Panc1 (cell line): ENCODE measurements at regions not wholly inside any gene's neighbourhood (a gene's known extent, or its start where the extent isn't known, plus 50 kb on each side); places are given as distances from the start of the nearest gene placed in this dataset.

Experiments
- ATAC-seq: fragments of 200-7000 bp; cut with Tn5 transposase; 2 replicates; pipeline ENCODE4 v1.9.1; 2020; ENCODE audit warnings: mild to moderate bottlenecking, moderate library complexity
- BruUV-seq: library from RNA; stranded (reverse); fragments of 400-500 nt; replicated peaks from 2 replicates; lab custom pipeline; 2021; lab: Mats Ljungman, UMichigan
- CTCF ChIA-PET: fragments of 300-600 bp; sonication (Branson Sonifier 250); formaldehyde crosslinking; loops from one replicate; lab custom pipeline; 2022; ENCODE audit warnings: antibody characterized with exemption; lab: Charles Lee
- POLR2A ChIA-PET: fragments of 300-600 bp; sonication (Branson Sonifier 250); formaldehyde crosslinking; loops from one replicate; lab custom pipeline; 2022; ENCODE audit warnings: antibody characterized with exemption; lab: Charles Lee
- DNase-seq: peaks from one replicate; pipeline ENCODE4 v3.0.0-alpha.2; 2010; ENCODE audit warnings: low read depth, low spot score
- H3K27ac ChIP-seq: 2 replicates; pipeline ENCODE4 v1.5.1; 2011; ENCODE audit warnings: mild to moderate bottlenecking, low read length, inconsistent platforms
- H3K27me3 ChIP-seq: fragments of 200-500 bp; sonication (Bioruptor generic); 2 replicates; pipeline ENCODE4 v1.6.0; 2014; ENCODE audit warnings: low read length, inconsistent platforms; ENCODE audit not compliant: control insufficient read depth, insufficient read depth
- H3K36me3 ChIP-seq: fragments of 200-500 bp; sonication (Bioruptor generic); 2 replicates; pipeline ENCODE4 v1.5.1; 2014; ENCODE audit warnings: inconsistent platforms, mild to moderate bottlenecking, low read length, moderate library complexity; ENCODE audit not compliant: control insufficient read depth, insufficient read depth
- H3K4me1 ChIP-seq: 2 replicates; pipeline ENCODE4 v1.5.1; 2011; ENCODE audit warnings: inconsistent platforms, mild to moderate bottlenecking, low read length, moderate library complexity; ENCODE audit not compliant: control insufficient read depth, insufficient read depth
- H3K4me3 ChIP-seq, 2 experiments: 2 replicates each; pipeline ENCODE4 v1.5.1; 2011 to 2012; ENCODE audit warnings: low read depth in 2 of 2, low read length in 2 of 2, mild to moderate bottlenecking in 2 of 2, inconsistent platforms in 1 of 2, moderate library complexity in 1 of 2
- H3K9me3 ChIP-seq: fragments of 200-500 bp; sonication (Bioruptor generic); 2 replicates; pipeline ENCODE4 v1.5.1; 2014; ENCODE audit warnings: low read depth, mild to moderate bottlenecking, inconsistent platforms, low read length, moderate library complexity; ENCODE audit not compliant: control insufficient read depth, insufficient read depth
- CTCF ChIP-seq: fragments of 450-650 bp; IDR thresholded peaks from 2 replicates; pipeline ENCODE4 v1.5.1; 2017; ENCODE audit warnings: mild to moderate bottlenecking
- POLR2AphosphoS5 ChIP-seq: IDR thresholded peaks from 2 replicates; pipeline ENCODE4 v1.6.1; 2012; ENCODE audit warnings: mild to moderate bottlenecking, low read depth, low read length, moderate library complexity
- REST ChIP-seq, 2 experiments: IDR thresholded peaks; 2 replicates each; pipeline ENCODE4 v1.6.1; 2011 to 2012; ENCODE audit warnings: low read depth in 2 of 2, control low read depth in 1 of 2, low read length in 1 of 2, mild to moderate bottlenecking in 1 of 2, moderate library complexity in 1 of 2; ENCODE audit not compliant: insufficient read depth in 1 of 2
- SIN3A ChIP-seq: IDR thresholded peaks from 2 replicates; pipeline ENCODE4 v1.6.1; 2012; ENCODE audit warnings: low read depth, mild to moderate bottlenecking, low read length, moderate library complexity, borderline replicate concordance; ENCODE audit not compliant: insufficient read depth
- TCF7L2 ChIP-seq: IDR thresholded peaks from 2 replicates; pipeline ENCODE4 v1.6.1; 2011; ENCODE audit warnings: mild to moderate bottlenecking, low read depth, low read length, inconsistent platforms
- in situ Hi-C: cut with HindIII; loops from 2 replicates; pipeline ENCODE4 v1.10.0; 2016; ENCODE audit warnings: low sequenced_read_pairs, low pct_unique_long_range_greater_than_20kb
- intact Hi-C: fragments of 100-400 bp; cut with micrococcal nuclease; formaldehyde crosslinking; loops from one replicate; pipeline ENCODE4 v1.10.0; 2022; ENCODE audit not compliant: unreplicated experiment

GRCh38 chr1:181163662-181164061, 75.2 kb downstream of the IER5 start:
- CTCF ChIA-PET = no interaction called here
- no peak overlapping the region for H3K4me3 ChIP-seq
- H3K36me3 ChIP-seq = no peaks in the 10 kb centered on the region
- intact Hi-C loops = loop anchor here (10.0 kb wide), 1 partner anchor 209 kb away; no protein-coding TSS in a partner anchor
- no peaks in the 10 kb centered on the region for H3K27me3 ChIP-seq
- peaks cover 3% of the 10 kb centered on the region; the same call in 1 of the 2 replicates for H3K9me3 ChIP-seq
- H3K4me1 ChIP-seq = no peaks in the 10 kb centered on the region
- no TSS peak for BruUV-seq
- POLR2A ChIA-PET = no interaction called here
- no peak for DNase-seq
- no peak overlapping the region for H3K27ac ChIP-seq
- no peak for TF ChIP-seq REST (IDR thresholded peaks at IDR 0.05; ENCODE audit: insufficient read depth in 1 of 2, low read depth in 2 of 2, low read length in 1 of 2)
- in situ Hi-C loops = no loop called here
- ATAC-seq = no peak

GRCh38 chr1:181166377-181167196, 78.1 kb downstream of the IER5 start:
- ChIA-PET CTCF (interaction anchor here (0.6 to 1.7 kb wide), 3 partner anchors 31 to 285 kb away, joined by 3 to 11 read pairs (median 3); no protein-coding TSS in a partner anchor), POLR2A (no interaction called here)
- Histone ChIP-seq H3K4me3 (peak overlapping the region in 1 of 2 experiments; percentile 32; a peak in 2 of 4 replicates), H3K27ac (no peak overlapping the region), H3K9me3 (peaks cover 3% of the 10 kb centered on the region; the same call in 1 of the 2 replicates), H3K4me1 (no peaks in the 10 kb centered on the region), H3K27me3 (no peaks in the 10 kb centered on the region), H3K36me3 (no peaks in the 10 kb centered on the region)
- intact Hi-C loops (loop anchor here (2.0 to 10.0 kb wide), 3 partner anchors 212 to 649 kb away; no protein-coding TSS in a partner anchor), in situ Hi-C loops (no loop called here)
- peak; percentile 100 for ATAC-seq
- peak; percentile 67 for DNase-seq
- BruUV-seq = no TSS peak
- no peak for TF ChIP-seq REST (IDR thresholded peaks at IDR 0.05; ENCODE audit: insufficient read depth in 1 of 2, low read depth in 2 of 2, low read length in 1 of 2)
- TF ChIP-seq CTCF = peak; percentile 90
- no peak for TF ChIP-seq SIN3A
- 0 out of 2 replicates have a peak, but pooled peaks have one; percentile 32 for TF ChIP-seq TCF7L2
- TF ChIP-seq POLR2AphosphoS5 = no peak
